ENCODE measurements at regions not wholly inside any gene's neighbourhood (a gene's known extent, or its start where the extent isn't known, plus 50 kb on each side); places are given as distances from the start of the nearest gene placed in this dataset.
"Not testable (repeated sequence)": the region's sequence is repeated elsewhere in the genome, so short reads cannot be mapped to it uniquely, and the experiment has no call there.

DNA sequence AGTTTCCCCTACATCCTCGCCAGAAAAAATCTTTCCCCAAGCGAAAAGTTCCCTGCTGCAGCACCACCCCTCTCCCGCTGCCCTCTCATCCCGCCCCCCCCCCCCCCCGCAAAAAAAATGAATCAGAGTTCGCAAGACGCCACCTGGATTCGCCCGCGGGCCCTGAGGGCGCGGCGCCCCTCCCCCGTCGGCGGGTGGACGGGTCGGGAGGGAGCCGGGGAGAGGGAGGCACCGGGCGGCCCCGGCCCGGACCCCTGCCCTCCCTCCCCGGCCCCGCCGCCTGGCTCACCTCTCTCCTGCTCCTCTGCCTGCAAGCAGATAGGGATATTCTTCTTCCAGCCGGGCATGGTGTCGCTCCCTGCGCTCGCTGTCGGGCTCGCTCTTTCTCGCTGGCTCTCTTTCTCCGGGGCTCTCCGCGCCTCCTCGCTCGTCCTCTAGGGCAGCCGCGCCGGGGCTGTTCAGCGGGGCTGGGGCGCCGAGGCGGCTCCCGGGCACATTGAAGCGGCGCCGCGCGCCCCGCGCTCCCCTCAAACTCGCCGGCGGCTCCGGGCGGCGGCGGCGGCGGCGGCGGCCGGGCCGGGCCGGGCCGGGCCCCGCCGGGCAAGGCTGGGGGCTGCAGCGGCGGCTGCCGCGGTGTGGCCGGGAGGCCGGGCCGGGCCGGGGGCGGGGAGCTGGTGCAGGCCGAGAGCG lies 200.3 kb upstream of the CAND1 start:
- peak overlapping the region; percentile 35 to 88 (median 79); a peak in 21 of 22 replicates for H3K27ac ChIP-seq
- H3K4me3 ChIP-seq: peak overlapping the region; percentile 75 to 96 (median 90)
- no peaks in the 10 kb centered on the region for H3K36me3 ChIP-seq
- no peaks in the 10 kb centered on the region for H3K9me3 ChIP-seq (replicated peaks in 1 of 11)
- H3K9ac ChIP-seq: peak overlapping the region; percentile 73 to 95 (median 84)
- H4K20me1 ChIP-seq: peaks cover 0 to 19% (median 0%) of the 10 kb centered on the region in 11 experiments; a peak in 7 of 22 replicates
- H3K4me1 ChIP-seq: peaks cover 11 to 32% (median 23%) of the 10 kb centered on the region in 10 experiments
- no peak for TF ChIP-seq Cebpa-rat (IDR thresholded peaks at IDR 0.05)
- peak overlapping the region; percentile 80 to 98 (median 95) for H3K4me2 ChIP-seq
- H3K27me3 ChIP-seq: peaks cover 0 to 10% (median 0%) of the 10 kb centered on the region in 11 experiments; a peak in 4 of 22 replicates

DNA sequence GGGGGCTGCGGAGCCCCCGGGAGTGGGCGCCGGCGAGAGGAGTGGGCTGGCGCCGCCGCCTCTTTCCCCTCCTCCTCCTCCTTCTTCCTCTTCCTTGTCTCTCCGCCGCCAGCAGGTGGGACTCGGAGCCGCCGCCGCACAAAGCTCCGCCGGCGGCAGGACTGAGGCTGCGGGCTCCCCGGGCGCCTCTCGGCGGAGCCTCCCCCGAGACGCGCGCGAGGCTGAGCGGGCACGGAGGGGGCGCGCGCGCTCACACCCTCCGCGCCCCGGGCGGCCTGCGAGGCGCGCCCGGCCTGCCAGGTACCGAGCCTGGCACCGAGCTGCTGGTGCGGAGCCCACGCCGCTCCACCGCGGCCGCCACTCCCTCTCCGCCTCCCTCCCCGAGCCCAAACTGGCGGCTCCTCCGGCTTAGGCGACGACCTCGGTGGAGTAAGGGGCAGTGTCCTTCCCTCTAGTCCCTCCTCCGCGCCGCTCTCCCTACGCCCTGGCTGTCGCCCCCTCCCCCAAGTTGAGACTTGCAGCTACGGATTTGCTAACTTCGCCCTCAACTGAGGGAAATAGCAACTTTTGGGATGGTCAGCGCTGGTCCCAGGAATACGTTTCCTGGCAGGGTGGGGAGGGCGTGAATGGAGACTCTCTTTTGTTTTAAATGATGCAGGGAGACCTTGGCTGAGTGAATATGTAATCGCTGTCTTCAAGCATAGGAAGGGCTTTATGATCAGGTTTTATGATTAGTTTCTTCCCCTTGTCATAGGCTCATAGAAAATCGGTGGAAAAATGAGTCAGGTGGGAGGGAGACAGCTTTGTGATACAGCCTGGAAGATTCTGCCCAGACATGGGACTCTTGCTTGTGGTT lies 199.5 kb upstream of the CAND1 start:
- peaks cover 0 to 10% (median 0%) of the 10 kb centered on the region in 11 experiments; a peak in 4 of 22 replicates for H3K27me3 ChIP-seq
- peak overlapping the region; percentile 35 to 88 (median 79); a peak in 21 of 22 replicates for H3K27ac ChIP-seq
- H3K9ac ChIP-seq: peak overlapping the region; percentile 73 to 95 (median 84)
- H3K4me1 ChIP-seq: peaks cover 11 to 32% (median 23%) of the 10 kb centered on the region in 10 experiments
- no peaks in the 10 kb centered on the region for H3K9me3 ChIP-seq (replicated peaks in 1 of 11)
- TF ChIP-seq Cebpa-rat (IDR thresholded peaks at IDR 0.05): no peak
- H3K4me3 ChIP-seq: peak overlapping the region; percentile 75 to 96 (median 90)
- no peaks in the 10 kb centered on the region for H3K36me3 ChIP-seq
- peaks cover 0 to 19% (median 0%) of the 10 kb centered on the region in 11 experiments; a peak in 7 of 22 replicates for H4K20me1 ChIP-seq
- peak overlapping the region; percentile 76 to 96 (median 91) for H3K4me2 ChIP-seq

DNA sequence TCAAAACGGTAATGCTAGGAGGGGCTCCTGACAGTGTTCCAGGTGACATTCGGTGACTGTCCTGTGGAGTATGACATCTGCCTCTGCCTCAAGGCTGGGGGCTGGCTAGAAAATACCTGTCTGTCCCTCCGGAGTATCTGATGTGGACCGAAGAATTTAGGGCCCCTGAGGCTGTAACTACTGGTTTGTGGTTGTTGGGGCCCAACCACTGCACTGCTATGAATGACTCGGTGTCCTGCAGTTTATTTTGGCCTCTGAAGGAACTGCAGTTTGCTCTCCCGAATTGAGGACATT lies 198.9 kb upstream of the CAND1 start:
- peaks cover 0 to 10% (median 0%) of the 10 kb centered on the region in 11 experiments; a peak in 4 of 22 replicates for H3K27me3 ChIP-seq
- H3K4me3 ChIP-seq: peak overlapping the region in 9 of 10 experiments; percentile 75 to 96 (median 90); a peak in 12 of 20 replicates
- H3K4me1 ChIP-seq: peaks cover 11 to 32% (median 23%) of the 10 kb centered on the region in 10 experiments
- no peaks in the 10 kb centered on the region for H3K9me3 ChIP-seq (replicated peaks in 1 of 11)
- H3K36me3 ChIP-seq: no peaks in the 10 kb centered on the region
- H3K4me2 ChIP-seq: peak overlapping the region in 10 of 11 experiments; percentile 76 to 96 (median 92); a peak in 19 of 22 replicates
- peaks cover 0 to 19% (median 0%) of the 10 kb centered on the region in 11 experiments; a peak in 7 of 22 replicates for H4K20me1 ChIP-seq
- no peak overlapping the region for H3K27ac ChIP-seq
- no peak for TF ChIP-seq Cebpa-rat (IDR thresholded peaks at IDR 0.05)
- H3K9ac ChIP-seq: peak overlapping the region in 4 of 11 experiments; percentile 83 to 95 (median 86); a peak in 4 of 22 replicates

DNA sequence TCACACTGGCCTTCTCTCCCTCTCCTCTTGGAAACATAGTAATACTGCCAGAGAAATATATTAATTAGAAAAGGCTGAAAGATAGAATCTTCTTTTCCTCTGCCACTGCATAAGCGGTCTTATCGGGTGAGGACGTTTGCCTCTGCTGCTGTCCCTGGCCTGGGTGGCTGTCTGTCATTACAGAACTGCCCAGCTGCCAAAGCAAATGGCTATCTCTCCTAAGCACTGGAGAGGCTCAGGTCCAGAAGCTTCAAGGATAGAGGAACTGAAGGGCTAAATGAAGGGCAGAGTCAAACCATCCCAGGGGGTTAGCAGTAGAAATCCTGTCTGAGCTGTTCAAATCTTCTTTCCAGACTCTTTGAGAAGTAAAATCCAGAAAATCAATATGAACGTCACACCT lies 198.6 kb upstream of the CAND1 start:
- Histone ChIP-seq H4K20me1 (peaks cover 0 to 19% (median 0%) of the 10 kb centered on the region in 11 experiments; a peak in 7 of 22 replicates), H3K27ac (no peak overlapping the region), H3K4me2 (peak overlapping the region in 8 of 11 experiments; percentile 76 to 96 (median 94); a peak in 5 of 22 replicates), H3K9me3 (replicated peaks in 1 of 11) (no peaks in the 10 kb centered on the region), H3K4me1 (peaks cover 11 to 32% (median 23%) of the 10 kb centered on the region in 10 experiments), H3K27me3 (peaks cover 0 to 10% (median 0%) of the 10 kb centered on the region in 11 experiments; a peak in 4 of 22 replicates), H3K4me3 (no peak overlapping the region), H3K9ac (no peak overlapping the region), H3K36me3 (no peaks in the 10 kb centered on the region)
- TF ChIP-seq Cebpa-rat (IDR thresholded peaks at IDR 0.05): no peak

DNA sequence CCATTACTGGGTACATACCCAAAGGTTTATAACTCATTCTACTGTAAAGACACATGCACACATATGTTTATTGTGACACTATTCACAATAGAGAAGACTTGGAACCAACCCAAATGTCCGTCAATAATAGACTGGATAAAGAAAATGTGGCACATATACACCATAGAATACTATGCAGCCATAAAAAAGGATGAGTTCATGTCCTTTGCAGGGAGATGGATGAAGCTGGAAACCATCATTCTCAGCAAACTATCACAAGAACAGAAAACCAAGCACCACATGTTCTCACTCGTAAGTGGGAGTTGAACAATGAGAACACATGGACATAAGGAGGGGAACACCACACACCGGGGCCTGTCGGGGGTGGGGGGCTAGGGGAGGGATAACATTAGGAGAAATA lies 196.9 kb upstream of the CAND1 start:
- Histone ChIP-seq H3K27me3 (peaks cover 0 to 10% (median 0%) of the 10 kb centered on the region in 11 experiments; a peak in 4 of 22 replicates), H3K4me1 (peaks cover 10 to 21% (median 17%) of the 10 kb centered on the region in 10 experiments), H4K20me1 (peaks cover 0 to 11% (median 0%) of the 10 kb centered on the region in 11 experiments; a peak in 7 of 22 replicates)
- not testable (repeated sequence) for H3K36me3 ChIP-seq; H3K9ac ChIP-seq; H3K4me3 ChIP-seq; H3K9me3 ChIP-seq (replicated peaks in 1 of 11); H3K27ac ChIP-seq; H3K4me2 ChIP-seq

DNA sequence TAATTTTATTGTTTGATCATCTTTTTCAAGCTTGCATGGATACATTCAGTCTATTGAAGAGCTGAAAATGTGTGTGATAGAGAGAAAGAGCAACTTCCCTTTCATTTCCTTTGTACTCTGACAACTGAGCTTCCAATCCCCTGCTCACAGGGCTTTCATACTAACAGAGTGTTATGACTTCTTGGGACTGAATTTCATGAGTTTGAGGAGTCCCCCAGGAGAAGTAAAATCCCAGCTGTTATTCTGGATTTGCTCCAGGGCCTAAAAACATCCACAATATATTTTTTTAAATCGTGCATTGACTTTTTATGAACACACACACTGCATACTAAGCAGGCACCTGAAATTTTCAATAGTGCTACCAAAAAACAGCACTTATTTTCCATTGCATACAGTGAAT lies 195.8 kb upstream of the CAND1 start:
- no peak overlapping the region for H3K4me3 ChIP-seq
- H3K4me2 ChIP-seq: no peak overlapping the region
- TF ChIP-seq Cebpa-rat (IDR thresholded peaks at IDR 0.05): no peak

GRCh38 chr12:67074072-67074471 lies 195.1 kb upstream of the CAND1 start:
- no peak overlapping the region for H3K4me2 ChIP-seq
- no peak overlapping the region for H3K9ac ChIP-seq
- H3K36me3 ChIP-seq: no peaks in the 10 kb centered on the region
- no peaks in the 10 kb centered on the region for H4K20me1 ChIP-seq
- peaks cover 0 to 11% (median 8%) of the 10 kb centered on the region in 10 experiments; a peak in 11 of 20 replicates for H3K4me1 ChIP-seq
- H3K27me3 ChIP-seq: peaks cover 0 to 10% (median 0%) of the 10 kb centered on the region in 11 experiments; a peak in 4 of 22 replicates
- no peak overlapping the region for H3K4me3 ChIP-seq
- no peak overlapping the region for H3K27ac ChIP-seq
- no peaks in the 10 kb centered on the region for H3K9me3 ChIP-seq (replicated peaks in 1 of 11)
- TF ChIP-seq Cebpa-rat (IDR thresholded peaks at IDR 0.05): no peak

More for the DNA sequence above, 195.8 kb upstream of the CAND1 start:
- H3K4me1 ChIP-seq: peaks cover 0 to 11% (median 8%) of the 10 kb centered on the region in 10 experiments; a peak in 11 of 20 replicates
- H3K36me3 ChIP-seq: no peaks in the 10 kb centered on the region
- H3K9ac ChIP-seq: no peak overlapping the region
- H4K20me1 ChIP-seq: 0 out of 22 replicates have a peak, but pooled peaks cover 0 to under 1% (median 0%) of the 10 kb centered on the region in 11 experiments
- H3K27ac ChIP-seq: no peak overlapping the region
- H3K9me3 ChIP-seq (replicated peaks in 1 of 11): no peaks in the 10 kb centered on the region
- peaks cover 0 to 10% (median 0%) of the 10 kb centered on the region in 11 experiments; a peak in 4 of 22 replicates for H3K27me3 ChIP-seq

DNA sequence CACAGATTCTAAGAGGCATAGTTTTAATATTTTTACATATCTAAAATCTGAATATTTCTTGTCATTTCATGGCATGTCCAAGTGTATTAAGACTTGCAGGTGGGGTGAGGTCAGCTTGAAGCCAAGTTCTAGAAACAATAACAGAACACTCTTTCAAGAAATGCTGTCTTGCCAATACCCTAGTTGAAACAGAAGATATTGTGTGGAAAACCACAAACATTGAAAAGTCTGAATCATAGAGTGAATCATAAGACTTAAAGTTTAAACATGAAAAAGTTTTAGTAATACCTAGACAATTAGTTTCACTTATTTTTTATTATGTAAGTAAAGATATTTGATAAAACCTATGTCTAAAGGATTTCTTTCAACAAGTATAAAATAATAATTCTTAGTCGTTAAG lies 191.5 kb upstream of the CAND1 start:
- H3K36me3 ChIP-seq: no peaks in the 10 kb centered on the region
- no peak overlapping the region for H3K4me3 ChIP-seq
- H3K27ac ChIP-seq: no peak overlapping the region
- no peak overlapping the region for H3K4me2 ChIP-seq
- no peak overlapping the region for H3K9ac ChIP-seq
- TF ChIP-seq Cebpa-rat (IDR thresholded peaks at IDR 0.05): no peak
- no peaks in the 10 kb centered on the region for H4K20me1 ChIP-seq
- no peaks in the 10 kb centered on the region for H3K27me3 ChIP-seq
- no peaks in the 10 kb centered on the region for H3K4me1 ChIP-seq
- H3K9me3 ChIP-seq (replicated peaks in 1 of 11): no peaks in the 10 kb centered on the region

DNA sequence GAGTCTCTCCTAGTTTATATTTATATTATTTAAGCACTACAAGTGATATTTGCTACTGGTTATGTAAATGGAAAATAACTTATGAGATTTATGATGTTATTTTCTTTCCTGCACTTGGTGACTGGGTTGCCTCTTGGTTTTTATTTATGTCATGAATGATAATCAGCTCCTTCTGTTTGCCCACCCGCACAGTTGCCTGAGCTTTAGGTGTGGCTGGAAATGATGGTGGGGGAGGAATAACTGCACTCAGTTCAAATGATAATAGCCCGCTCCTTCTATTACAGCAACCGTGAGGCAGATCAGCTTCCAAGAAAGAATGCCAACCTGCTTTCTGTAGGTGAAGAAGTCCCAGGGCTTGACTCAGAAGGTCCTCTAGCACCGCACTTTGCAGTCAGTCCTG lies 190.2 kb upstream of the CAND1 start:
- Histone ChIP-seq H3K27me3 (no peaks in the 10 kb centered on the region), H3K27ac (no peak overlapping the region), H3K4me2 (no peak overlapping the region), H3K9me3 (replicated peaks in 1 of 11) (no peaks in the 10 kb centered on the region), H3K4me3 (no peak overlapping the region), H4K20me1 (no peaks in the 10 kb centered on the region), H3K36me3 (no peaks in the 10 kb centered on the region), H3K4me1 (no peaks in the 10 kb centered on the region), H3K9ac (no peak overlapping the region)
- TF ChIP-seq Cebpa-rat (IDR thresholded peaks at IDR 0.05): no peak
